ENCODE measurements at regions not wholly inside any gene's neighbourhood (a gene's known extent, or its start where the extent isn't known, plus 50 kb on each side); places are given as distances from the start of the nearest gene placed in this dataset.

GRCh38 chr10:118442032-118442431 lies 99.9 kb upstream of the FAM204A start:
- no peak for TF ChIP-seq CTCF (conservative IDR thresholded peaks at IDR 0.05)
- no peaks in the 10 kb centered on the region for H3K4me1 Mint-ChIP-seq
- no peaks in the 10 kb centered on the region for H3K9me3 Mint-ChIP-seq
- DNase-seq (ENCODE audit: low read depth, low spot score) = no peak
- H3K4me3 Mint-ChIP-seq = no peak overlapping the region
- H3K36me3 Mint-ChIP-seq (ENCODE audit: low read depth) = no peaks in the 10 kb centered on the region
- peaks cover 9% of the 10 kb centered on the region for H3K27me3 Mint-ChIP-seq (ENCODE audit: low read depth)
- no peak overlapping the region for H3K27ac Mint-ChIP-seq (ENCODE audit: unreplicated experiment)

GRCh38 chr10:118439824-118440223 lies 97.7 kb upstream of the FAM204A start:
- Mint-ChIP-seq H3K27me3 (ENCODE audit: low read depth) (peaks cover 17% of the 10 kb centered on the region), H3K36me3 (ENCODE audit: low read depth) (no peaks in the 10 kb centered on the region), H3K27ac (ENCODE audit: unreplicated experiment) (no peak overlapping the region), H3K4me1 (no peaks in the 10 kb centered on the region), H3K9me3 (peaks cover 4% of the 10 kb centered on the region), H3K4me3 (no peak overlapping the region)
- DNase-seq (ENCODE audit: low read depth, low spot score) = no peak
- no peak for TF ChIP-seq CTCF (conservative IDR thresholded peaks at IDR 0.05)

- Mint-ChIP-seq H3K4me1 (no peaks in the 10 kb centered on the region), H3K9me3 (peaks cover 6% of the 10 kb centered on the region), H3K27ac (ENCODE audit: unreplicated experiment) (no peak overlapping the region), H3K36me3 (ENCODE audit: low read depth) (no peaks in the 10 kb centered on the region), H3K4me3 (no peak overlapping the region), H3K27me3 (ENCODE audit: low read depth) (peaks cover 17% of the 10 kb centered on the region)
- no peak for TF ChIP-seq CTCF (conservative IDR thresholded peaks at IDR 0.05)
- no peak for DNase-seq (ENCODE audit: low read depth, low spot score)
These were observed 94.6 kb upstream of the FAM204A start for GRCh38 chr10:118436742-118437141.

GRCh38 chr10:118430190-118430589 lies 88.1 kb upstream of the FAM204A start:
- no peak overlapping the region for H3K27ac Mint-ChIP-seq (ENCODE audit: unreplicated experiment)
- no peak overlapping the region for H3K4me3 Mint-ChIP-seq

GRCh38 chr10:118423800-118424442 lies 81.8 kb upstream of the FAM204A start:
- DNase-seq (ENCODE audit: low read depth, low spot score) = peak; percentile 86
- no peaks in the 10 kb centered on the region for H3K9me3 Mint-ChIP-seq
- TF ChIP-seq CTCF (conservative IDR thresholded peaks at IDR 0.05) = peak; percentile 93
- H3K4me3 Mint-ChIP-seq = no peak overlapping the region
- no peak overlapping the region for H3K27ac Mint-ChIP-seq (ENCODE audit: unreplicated experiment)
- H3K27me3 Mint-ChIP-seq (ENCODE audit: low read depth) = peaks cover 4% of the 10 kb centered on the region
- no peaks in the 10 kb centered on the region for H3K36me3 Mint-ChIP-seq (ENCODE audit: low read depth)
- peaks cover 4% of the 10 kb centered on the region for H3K4me1 Mint-ChIP-seq

More at GRCh38 chr10:118430190-118430589, 88.1 kb upstream of the FAM204A start:
- no peak for TF ChIP-seq CTCF (conservative IDR thresholded peaks at IDR 0.05)
- no peak for DNase-seq (ENCODE audit: low read depth, low spot score)
- no peaks in the 10 kb centered on the region for H3K4me1 Mint-ChIP-seq
- H3K27me3 Mint-ChIP-seq (ENCODE audit: low read depth) = no peaks in the 10 kb centered on the region
- peaks cover 6% of the 10 kb centered on the region for H3K9me3 Mint-ChIP-seq
- H3K36me3 Mint-ChIP-seq (ENCODE audit: low read depth) = no peaks in the 10 kb centered on the region
